WTC11 (cell line): ENCODE measurements at regions not wholly inside any gene's neighbourhood (a gene's known extent, or its start where the extent isn't known, plus 50 kb on each side); places are given as distances from the start of the nearest gene placed in this dataset.

Experiments
- ATAC-seq: fragments of 200-7000 bp; cut with Tn5 transposase; 2 replicates; pipeline ENCODE4 v1.10.0; 2021; ENCODE audit warnings: mild to moderate bottlenecking, moderate library complexity
- CTCF ChIA-PET: fragments of 300-600 bp; sonication (Branson Sonifier 250); formaldehyde crosslinking; loops from one replicate; lab custom pipeline; 2021; ENCODE audit warnings: antibody characterized with exemption; lab: Charles Lee
- POLR2A ChIA-PET: fragments of 350-600 bp; sonication (Branson Sonifier 250); formaldehyde crosslinking; loops from one replicate; lab custom pipeline; 2021; ENCODE audit warnings: antibody characterized with exemption; lab: Charles Lee
- DNase-seq: peaks from one replicate; pipeline ENCODE4 v3.0.0; 2021; ENCODE audit warnings: low spot score
- H3K27ac Mint-ChIP-seq: 2 replicates; pipeline ENCODE4 v1.8.0; 2021; ENCODE audit warnings: mixed read lengths
- H3K27me3 Mint-ChIP-seq: 2 replicates; pipeline ENCODE4 v1.8.0; 2021; ENCODE audit warnings: low read depth, mild to moderate bottlenecking, moderate library complexity, mixed read lengths
- H3K36me3 Mint-ChIP-seq: 2 replicates; pipeline ENCODE4 v1.8.0; 2021; ENCODE audit warnings: mixed read lengths
- H3K4me1 Mint-ChIP-seq: 2 replicates; pipeline ENCODE4 v1.8.0; 2022; ENCODE audit warnings: mixed read lengths
- H3K4me3 Mint-ChIP-seq: 2 replicates; pipeline ENCODE4 v1.8.0; 2021; ENCODE audit warnings: mild to moderate bottlenecking, moderate library complexity, mixed read lengths
- H3K9me3 Mint-ChIP-seq: 2 replicates; pipeline ENCODE4 v1.8.0; 2021; ENCODE audit warnings: mixed read lengths
- ATF1 ChIP-seq: sonication (generic); formaldehyde crosslinking; IDR thresholded peaks from 2 replicates; pipeline ENCODE4 v1.8.1; 2023; ENCODE audit warnings: mild to moderate bottlenecking, moderate library complexity, missing genetic modification reagents
- CDX4 ChIP-seq: fragments of 250-450 bp; sonication (Bioruptor Pico); IDR thresholded peaks from 2 replicates; pipeline ENCODE4 v1.9.0; 2021; ENCODE audit warnings: moderate library complexity, mild to moderate bottlenecking, inconsistent platforms, borderline replicate concordance
- CREB1 ChIP-seq: sonication (generic); formaldehyde crosslinking; IDR thresholded peaks from 2 replicates; pipeline ENCODE4 v1.8.0; 2023; ENCODE audit warnings: mild to moderate bottlenecking, missing genetic modification reagents
- EMX1 ChIP-seq: fragments of 250-450 bp; sonication (Bioruptor Pico); IDR thresholded peaks from 2 replicates; pipeline ENCODE4 v1.8.0; 2021; ENCODE audit warnings: mild to moderate bottlenecking
- ESRRA ChIP-seq: sonication (generic); formaldehyde crosslinking; IDR thresholded peaks from 2 replicates; pipeline ENCODE4 v1.8.1; 2022; ENCODE audit warnings: mild to moderate bottlenecking, missing genetic modification reagents, borderline replicate concordance
- KAT7 ChIP-seq: sonication (generic); formaldehyde crosslinking; IDR thresholded peaks from 2 replicates; pipeline ENCODE4 v1.8.1; 2023; ENCODE audit warnings: missing genetic modification reagents, mild to moderate bottlenecking, borderline replicate concordance
- NFE2L1 ChIP-seq: sonication (generic); formaldehyde crosslinking; IDR thresholded peaks from 2 replicates; pipeline ENCODE4 v1.8.1; 2023; ENCODE audit warnings: missing genetic modification reagents
- NR2C2 ChIP-seq: sonication (generic); formaldehyde crosslinking; IDR thresholded peaks from 2 replicates; pipeline ENCODE4 v1.8.0; 2022; ENCODE audit warnings: mild to moderate bottlenecking, missing genetic modification reagents
- RELA ChIP-seq: sonication (generic); formaldehyde crosslinking; IDR thresholded peaks from 2 replicates; pipeline ENCODE4 v1.8.1; 2022; ENCODE audit warnings: missing genetic modification reagents, mild to moderate bottlenecking, borderline replicate concordance
- SOX15 ChIP-seq: fragments of 250-450 bp; sonication (Bioruptor Pico); IDR thresholded peaks from 2 replicates; pipeline ENCODE4 v1.9.0; 2021; ENCODE audit warnings: mild to moderate bottlenecking
- ZBTB43 ChIP-seq: sonication (generic); formaldehyde crosslinking; IDR thresholded peaks from 2 replicates; pipeline ENCODE4 v1.8.1; 2023; ENCODE audit warnings: mild to moderate bottlenecking, missing genetic modification reagents
- ZNF263 ChIP-seq: sonication (generic); formaldehyde crosslinking; IDR thresholded peaks from 2 replicates; pipeline ENCODE4 v1.8.1; 2022; ENCODE audit warnings: low read depth, mild to moderate bottlenecking, moderate library complexity, missing genetic modification reagents
- ZNF423 ChIP-seq: fragments of 250-450 bp; sonication (Bioruptor Pico); IDR thresholded peaks from 2 replicates; pipeline ENCODE4 v2.1.2; 2022; ENCODE audit warnings: mild to moderate bottlenecking, moderate library complexity
- ZNF425 ChIP-seq: fragments of 250-450 bp; sonication (Bioruptor Pico); conservative IDR thresholded peaks from 2 replicates; pipeline ENCODE4 v1.9.0; 2021; ENCODE audit warnings: mild to moderate bottlenecking
- ZNF532 ChIP-seq: fragments of 250-450 bp; sonication (Bioruptor Pico); IDR thresholded peaks from 2 replicates; pipeline ENCODE4 v1.9.0; 2021; ENCODE audit warnings: mild to moderate bottlenecking, borderline replicate concordance

- Mint-ChIP-seq H3K4me1 (peaks cover 22% of the 10 kb centered on the region), H3K27ac (no peak overlapping the region), H3K9me3 (peaks cover 4% of the 10 kb centered on the region; the same call in 1 of the 2 replicates), H3K27me3 (no peaks in the 10 kb centered on the region; the same call in 1 of the 2 replicates), H3K36me3 (no peaks in the 10 kb centered on the region), H3K4me3 (no peak overlapping the region)
- no peak for TF ChIP-seq ATF1 (CRISPR knock-in tag)
- TF ChIP-seq ZNF423 (CRISPR knock-in tag), result no peak
- no peak for TF ChIP-seq ZBTB43 (CRISPR knock-in tag)
- TF ChIP-seq ZNF532 (CRISPR knock-in tag), result no peak
- TF ChIP-seq NFE2L1 (CRISPR knock-in tag), result no peak
- TF ChIP-seq KAT7 (CRISPR knock-in tag), result no peak
- no peak for TF ChIP-seq EMX1 (CRISPR knock-in tag)
- no peak for TF ChIP-seq SOX15
- no peak for TF ChIP-seq NR2C2 (CRISPR knock-in tag)
- TF ChIP-seq CDX4 (CRISPR knock-in tag), result no peak
- no peak for TF ChIP-seq ZNF425 (CRISPR knock-in tag)
- TF ChIP-seq ZNF263 (CRISPR knock-in tag), result no peak
- TF ChIP-seq RELA, result no peak
- CTCF ChIA-PET, result no interaction called here
- DNase-seq (no peak), ATAC-seq (no peak)
- POLR2A ChIA-PET, result no interaction called here
These were observed 89.5 kb upstream of the SPATA13 start for GRCh38 chr13:24071016-24071415.

GRCh38 chr13:24071423-24072075, 89.0 kb upstream of the SPATA13 start:
- ChIA-PET POLR2A (no interaction called here), CTCF (no interaction called here)
- Mint-ChIP-seq H3K36me3 (no peaks in the 10 kb centered on the region), H3K4me1 (peaks cover 22% of the 10 kb centered on the region), H3K27ac (no peak overlapping the region), H3K9me3 (peaks cover 4% of the 10 kb centered on the region; the same call in 1 of the 2 replicates), H3K4me3 (no peak overlapping the region), H3K27me3 (no peaks in the 10 kb centered on the region; the same call in 1 of the 2 replicates)
- DNase-seq (no peak), ATAC-seq (no peak)
- TF ChIP-seq ESRRA (CRISPR knock-in tag) (no peak), CREB1 (CRISPR knock-in tag) (no peak)
